ENCODE measurements at regions not wholly inside any gene's neighbourhood (a gene's known extent, or its start where the extent isn't known, plus 50 kb on each side); places are given as distances from the start of the nearest gene placed in this dataset.

- TF ChIP-seq, protein P1, sequence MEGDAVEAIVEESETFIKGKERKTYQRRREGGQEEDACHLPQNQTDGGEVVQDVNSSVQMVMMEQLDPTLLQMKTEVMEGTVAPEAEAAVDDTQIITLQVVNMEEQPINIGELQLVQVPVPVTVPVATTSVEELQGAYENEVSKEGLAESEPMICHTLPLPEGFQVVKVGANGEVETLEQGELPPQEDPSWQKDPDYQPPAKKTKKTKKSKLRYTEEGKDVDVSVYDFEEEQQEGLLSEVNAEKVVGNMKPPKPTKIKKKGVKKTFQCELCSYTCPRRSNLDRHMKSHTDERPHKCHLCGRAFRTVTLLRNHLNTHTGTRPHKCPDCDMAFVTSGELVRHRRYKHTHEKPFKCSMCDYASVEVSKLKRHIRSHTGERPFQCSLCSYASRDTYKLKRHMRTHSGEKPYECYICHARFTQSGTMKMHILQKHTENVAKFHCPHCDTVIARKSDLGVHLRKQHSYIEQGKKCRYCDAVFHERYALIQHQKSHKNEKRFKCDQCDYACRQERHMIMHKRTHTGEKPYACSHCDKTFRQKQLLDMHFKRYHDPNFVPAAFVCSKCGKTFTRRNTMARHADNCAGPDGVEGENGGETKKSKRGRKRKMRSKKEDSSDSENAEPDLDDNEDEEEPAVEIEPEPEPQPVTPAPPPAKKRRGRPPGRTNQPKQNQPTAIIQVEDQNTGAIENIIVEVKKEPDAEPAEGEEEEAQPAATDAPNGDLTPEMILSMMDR (IDR thresholded peaks at IDR 0.05) = no peak
- no peak for TF ChIP-seq POLR2A (IDR thresholded peaks at IDR 0.05)
- no peak for TF ChIP-seq POLR2AphosphoS5 (IDR thresholded peaks at IDR 0.05)
Measured at GRCh38 chr6:71584712-71585436, 296.3 kb downstream of the OGFRL1 start.

Measured in breast epithelium (tissue), 3 donors.